Loucy (cell line): ENCODE measurements at regions not wholly inside any gene's neighbourhood (a gene's known extent, or its start where the extent isn't known, plus 50 kb on each side); places are given as distances from the start of the nearest gene placed in this dataset.

Source experiments
- CTCF ChIP-seq: fragments of 200-600 bp; sonication (generic); conservative IDR thresholded peaks from 2 replicates; pipeline ENCODE4 v1.5.1; 2014; ENCODE audit warnings: mild to moderate bottlenecking, antibody characterized with exemption, low read length
- EZH2phosphoT487 ChIP-seq: fragments of 200-600 bp; IDR thresholded peaks from 2 replicates; pipeline ENCODE4 v1.6.1; 2018; ENCODE audit warnings: antibody characterized with exemption, mild to moderate bottlenecking, moderate library complexity, borderline replicate concordance

- TF ChIP-seq CTCF (no peak), EZH2phosphoT487 (no peak)
These were observed 218.2 kb downstream of the RAD51AP2 start for GRCh38 chr2:17299891-17300540.
